Fibroblast of lung (primary cell): ENCODE measurements at regions not wholly inside any gene's neighbourhood (a gene's known extent, or its start where the extent isn't known, plus 50 kb on each side); places are given as distances from the start of the nearest gene placed in this dataset.

Experiments
- DNase-seq, 2 donors: peaks; one replicate each; pipeline versions ENCODE4 v3.0.0 to v3.0.0-alpha.2; 2010; ENCODE audit warnings: low read depth in 2 of 2
- H2AFZ ChIP-seq: 2 replicates; pipeline ENCODE4 v1.5.1; 2012; ENCODE audit warnings: low read length, control low read depth, inconsistent platforms
- H3K27ac ChIP-seq: 2 replicates; pipeline ENCODE4 v1.5.1; 2011; ENCODE audit warnings: low read length, control low read depth; ENCODE audit not compliant: insufficient read depth
- H3K27me3 ChIP-seq: 2 replicates; pipeline ENCODE4 v1.5.1; 2011; ENCODE audit warnings: mild to moderate bottlenecking, low read length; ENCODE audit not compliant: control insufficient read depth, insufficient read depth
- H3K36me3 ChIP-seq: 2 replicates; pipeline ENCODE4 v1.5.1; 2011; ENCODE audit warnings: low read length; ENCODE audit not compliant: control insufficient read depth, insufficient read depth
- H3K4me1 ChIP-seq: 2 replicates; pipeline ENCODE4 v1.5.1; 2011; ENCODE audit warnings: low read length; ENCODE audit not compliant: control insufficient read depth, insufficient read depth; ENCODE audit errors: extremely low read depth
- H3K4me2 ChIP-seq: 2 replicates; pipeline ENCODE4 v1.5.1; 2011; ENCODE audit warnings: low read length, control low read depth; ENCODE audit not compliant: insufficient read depth; ENCODE audit errors: extremely low read depth
- H3K4me3 ChIP-seq, 4 experiments: fragments of 200-600 bp in 1 of 4; sonication (generic) in 1 of 4; replicated peaks in 1 of 4; 2 replicates each; pipeline ENCODE4 v1.5.1; 2011 to 2016; ENCODE audit warnings: low read length in 4 of 4, low read depth in 3 of 4, mild to moderate bottlenecking in 3 of 4, control low read depth in 2 of 4, inconsistent platforms in 1 of 4, mixed read lengths in 1 of 4; ENCODE audit not compliant: insufficient read depth in 1 of 4; ENCODE audit errors: control extremely low read depth in 1 of 4
- H3K79me2 ChIP-seq: 2 replicates; pipeline ENCODE4 v1.5.1; 2012; ENCODE audit warnings: mild to moderate bottlenecking, low read length, inconsistent platforms; ENCODE audit not compliant: control insufficient read depth, insufficient read depth
- H3K9ac ChIP-seq: 2 replicates; pipeline ENCODE4 v1.5.1; 2011; ENCODE audit warnings: mild to moderate bottlenecking, low read length, control low read depth; ENCODE audit not compliant: insufficient read depth
- H3K9me3 ChIP-seq: 2 replicates; pipeline ENCODE4 v1.5.1; 2012; ENCODE audit warnings: low read depth, low read length; ENCODE audit not compliant: control insufficient read depth, insufficient read depth
- H4K20me1 ChIP-seq: 2 replicates; pipeline ENCODE4 v1.5.1; 2011; ENCODE audit warnings: low read length; ENCODE audit not compliant: control insufficient read depth, insufficient read depth; ENCODE audit errors: extremely low read depth
- CTCF ChIP-seq, 2 donors: IDR thresholded peaks in 1 of 2; conservative IDR thresholded peaks in 1 of 2; 1 replicate in 1 of 2; 2 replicates in 1 of 2; pipeline ENCODE4 v1.5.1; 2011 to 2012; ENCODE audit warnings: low read length in 2 of 2, control low read depth in 1 of 2, inconsistent platforms in 1 of 2, low read depth in 1 of 2, mild to moderate bottlenecking in 1 of 2
- EZH2 ChIP-seq: IDR thresholded peaks from 2 replicates; pipeline ENCODE4 v1.5.1; 2012; ENCODE audit warnings: low read length, control low read depth, mild to moderate bottlenecking; ENCODE audit errors: missing control alignments

GRCh38 chr21:28234326-28234725 lies 758.4 kb downstream of the LTN1 start:
- peaks cover 7% of the 10 kb centered on the region for H3K4me1 ChIP-seq
- no peak for TF ChIP-seq EZH2
- no peak for TF ChIP-seq CTCF (conservative IDR thresholded peaks at IDR 0.05 in 1 of 2, IDR thresholded peaks at IDR 0.05 in 1 of 2; ENCODE audit: low read depth in 1 of 2, low read length in 2 of 2)
- H4K20me1 ChIP-seq, result no peaks in the 10 kb centered on the region
- no peaks in the 10 kb centered on the region for H3K9me3 ChIP-seq
- H3K4me2 ChIP-seq, result no peak overlapping the region
- DNase-seq, result no peak
- no peak overlapping the region for H3K27ac ChIP-seq
- H3K36me3 ChIP-seq, result no peaks in the 10 kb centered on the region
- H3K4me3 ChIP-seq, result no peak overlapping the region
- no peaks in the 10 kb centered on the region for H3K79me2 ChIP-seq
- no peak overlapping the region for H2AFZ ChIP-seq
- no peaks in the 10 kb centered on the region for H3K27me3 ChIP-seq
- H3K9ac ChIP-seq, result no peak overlapping the region

GRCh38 chr21:28233536-28234220 lies 759.0 kb downstream of the LTN1 start:
- H3K9ac ChIP-seq, result no peak overlapping the region
- no peaks in the 10 kb centered on the region for H3K27me3 ChIP-seq
- no peaks in the 10 kb centered on the region for H4K20me1 ChIP-seq
- no peak overlapping the region for H2AFZ ChIP-seq
- no peak for DNase-seq
- H3K9me3 ChIP-seq, result no peaks in the 10 kb centered on the region
- no peak for TF ChIP-seq EZH2
- no peak for TF ChIP-seq CTCF (conservative IDR thresholded peaks at IDR 0.05 in 1 of 2, IDR thresholded peaks at IDR 0.05 in 1 of 2; ENCODE audit: low read depth in 1 of 2, low read length in 2 of 2)
- H3K27ac ChIP-seq, result no peak overlapping the region
- H3K36me3 ChIP-seq, result no peaks in the 10 kb centered on the region
- no peak overlapping the region for H3K4me3 ChIP-seq
- H3K4me1 ChIP-seq, result peaks cover 6% of the 10 kb centered on the region
- H3K4me2 ChIP-seq, result no peak overlapping the region
- no peaks in the 10 kb centered on the region for H3K79me2 ChIP-seq

GRCh38 chr21:28230559-28230958 lies 762.1 kb downstream of the LTN1 start:
- no peak overlapping the region for H3K4me3 ChIP-seq
- H3K4me2 ChIP-seq, result peak overlapping the region; percentile 19
- H3K4me1 ChIP-seq, result peaks cover 10% of the 10 kb centered on the region
- no peak overlapping the region for H2AFZ ChIP-seq
- H3K36me3 ChIP-seq, result no peaks in the 10 kb centered on the region
- peak overlapping the region; percentile 82 for H3K27ac ChIP-seq
- no peak for TF ChIP-seq EZH2
- no peak for TF ChIP-seq CTCF (conservative IDR thresholded peaks at IDR 0.05 in 1 of 2, IDR thresholded peaks at IDR 0.05 in 1 of 2; ENCODE audit: low read depth in 1 of 2, low read length in 2 of 2)
- H3K79me2 ChIP-seq, result no peaks in the 10 kb centered on the region
- no peaks in the 10 kb centered on the region for H3K27me3 ChIP-seq
- no peaks in the 10 kb centered on the region for H4K20me1 ChIP-seq
- no peaks in the 10 kb centered on the region for H3K9me3 ChIP-seq
- H3K9ac ChIP-seq, result no peak overlapping the region
- no peak for DNase-seq
